A549 (cell line): ENCODE measurements at regions not wholly inside any gene's neighbourhood (a gene's known extent, or its start where the extent isn't known, plus 50 kb on each side); places are given as distances from the start of the nearest gene placed in this dataset.

Experiments used
- ATAC-seq, 2 experiments: fragments of 200-7000 bp in 1 of 2; fragments of >200 bp in 1 of 2; cut with Nextera tagmentation in 1 of 2; cut with Tn5 transposase in 1 of 2; 3 replicates each; pipeline versions ENCODE4 v1.8.0 to v1.9.1; 2018 to 2020; ENCODE audit warnings: mild to moderate bottlenecking in 1 of 2, moderate library complexity in 1 of 2
- CTCF ChIA-PET: fragments of 300-600 bp; sonication (Branson Sonifier 250); formaldehyde crosslinking; extraction: SDS; loops from one replicate; lab custom pipeline; 2021; ENCODE audit warnings: antibody characterized with exemption, inconsistent platforms; lab: Yijun Ruan, JAX
- POLR2A ChIA-PET: fragments of 350-600 bp; formaldehyde crosslinking; extraction: SDS; loops from one replicate; lab custom pipeline; 2021; ENCODE audit warnings: antibody characterized with exemption, inconsistent platforms; lab: Yijun Ruan, JAX
- DNase-seq, 2 experiments: peaks; one replicate each; pipeline versions ENCODE4 v3.0.0 to v3.0.0-alpha.2; 2011 to 2016; ENCODE audit warnings: low read depth in 1 of 2, low spot score in 1 of 2
- FAIRE-seq: peaks from 2 replicates; lab custom pipeline; 2011; peaks lifted over from hg19 to GRCh38; lab: Jason Lieb, UNC
- H3K27ac ChIP-seq, 2 experiments: fragments of >200 bp; sonication (Bioruptor Twin); formaldehyde crosslinking; 3 replicates each; pipeline ENCODE4 v1.5.1; 2016 to 2017
- H3K4me1 ChIP-seq: fragments of >200 bp; sonication (Bioruptor Twin); formaldehyde crosslinking; 3 replicates; pipeline ENCODE4 v1.6.1; 2016
- H3K4me2 ChIP-seq: fragments of >200 bp; sonication (Bioruptor Twin); formaldehyde crosslinking; 3 replicates; pipeline ENCODE4 v1.6.1; 2016
- H3K4me3 ChIP-seq: fragments of >200 bp; sonication (Bioruptor Twin); formaldehyde crosslinking; 3 replicates; pipeline ENCODE4 v1.5.1; 2016
- H3K9me3 ChIP-seq: fragments of >200 bp; sonication (Bioruptor Twin); formaldehyde crosslinking; 3 replicates; pipeline ENCODE4 v1.6.1; 2016
- BHLHE40 ChIP-seq: IDR thresholded peaks from 2 replicates; pipeline ENCODE4 v1.6.1; 2012; ENCODE audit warnings: low read depth, low read length, inconsistent platforms
- CBX2 ChIP-seq: fragments of 200-600 bp; sonication (generic); IDR thresholded peaks from 2 replicates; pipeline ENCODE4 v1.6.1; 2016; ENCODE audit warnings: low read depth, mild to moderate bottlenecking, borderline replicate concordance
- EHMT2 ChIP-seq: fragments of 200-600 bp; sonication (generic); IDR thresholded peaks from 2 replicates; pipeline ENCODE4 v1.6.1; 2016; ENCODE audit warnings: antibody characterized with exemption, low read depth, mild to moderate bottlenecking, moderate library complexity
- EP300 ChIP-seq, 2 experiments: fragments of >200 bp; sonication (Bioruptor Twin); formaldehyde crosslinking; IDR thresholded peaks; 2 replicates in 1 of 2; 3 replicates in 1 of 2; pipeline ENCODE4 v1.6.1; 2016 to 2017
- ESRRA ChIP-seq: fragments of 150-350 bp; IDR thresholded peaks from 2 replicates; pipeline ENCODE4 v1.6.1; 2014; ENCODE audit warnings: mild to moderate bottlenecking, low read length, borderline replicate concordance
- FOSB ChIP-seq: fragments of 250-450 bp; sonication (Bioruptor Pico); IDR thresholded peaks from 2 replicates; pipeline ENCODE4 v1.5.0; 2020; ENCODE audit warnings: mild to moderate bottlenecking, moderate library complexity
- GATA3 ChIP-seq: IDR thresholded peaks from 2 replicates; pipeline ENCODE4 v1.6.1; 2012; ENCODE audit warnings: borderline replicate concordance
- HES2 ChIP-seq: fragments of >200 bp; sonication (Bioruptor Twin); formaldehyde crosslinking; IDR thresholded peaks from 2 replicates; pipeline ENCODE4 v1.6.1; 2016
- HOXB13 ChIP-seq: fragments of 250-450 bp; sonication (Bioruptor Pico); IDR thresholded peaks from 2 replicates; pipeline ENCODE4 v1.5.0; 2020; ENCODE audit warnings: low read depth, mild to moderate bottlenecking, moderate library complexity
- KDM1A ChIP-seq: fragments of 200-600 bp; sonication (generic); IDR thresholded peaks from 2 replicates; pipeline ENCODE4 v1.6.1; 2016; ENCODE audit warnings: low read depth, mild to moderate bottlenecking
- MAFK ChIP-seq: fragments of 450-650 bp; IDR thresholded peaks from 2 replicates; pipeline ENCODE4 v1.6.1; 2014; ENCODE audit not compliant: partially characterized antibody
- MAZ ChIP-seq: fragments of 150-350 bp; IDR thresholded peaks from 2 replicates; pipeline ENCODE4 v1.6.1; 2014; ENCODE audit warnings: antibody characterized with exemption, low read depth, low read length, borderline replicate concordance
- PBX3 ChIP-seq: IDR thresholded peaks from 2 replicates; pipeline ENCODE4 v1.6.1; 2012
- POLR2A ChIP-seq: IDR thresholded peaks from 2 replicates; pipeline ENCODE4 v1.6.1; 2012; ENCODE audit warnings: mild to moderate bottlenecking, low read length
- TFCP2L1 ChIP-seq: fragments of 250-450 bp; sonication (Bioruptor Pico); IDR thresholded peaks from 2 replicates; pipeline ENCODE4 v1.5.0; 2021; ENCODE audit warnings: mild to moderate bottlenecking
- USF2 ChIP-seq: fragments of 450-650 bp; IDR thresholded peaks from 2 replicates; pipeline ENCODE4 v1.6.1; 2014; ENCODE audit warnings: antibody characterized with exemption
- ZNF302 ChIP-seq: fragments of 250-450 bp; sonication (Bioruptor Pico); IDR thresholded peaks from 2 replicates; pipeline ENCODE4 v1.9.0; 2021; ENCODE audit warnings: inconsistent platforms, mild to moderate bottlenecking, moderate library complexity
- ZSCAN20 ChIP-seq: fragments of 250-450 bp; sonication (Bioruptor Pico); IDR thresholded peaks from 2 replicates; pipeline ENCODE4 v1.8.0; 2022; ENCODE audit warnings: mild to moderate bottlenecking, moderate library complexity
- WGBS: methylation state at CpG from one replicate; pipeline ENCODE4 v1.1.6; 2017; ENCODE audit errors: missing lambda C conversion rate; 5-methylcytosine and 5-hydroxymethylcytosine counted together

- TF ChIP-seq PBX3 = no peak
- TF ChIP-seq ZNF302 (CRISPR knock-in tag) = no peak
- TF ChIP-seq ZSCAN20 (CRISPR knock-in tag) = no peak
- no peak for TF ChIP-seq CBX2
- TF ChIP-seq, all 56 proteins: peak for 0
- WGBS = 61% methylated on average over 9 of the region's 9 CpGs
- POLR2A ChIA-PET = no interaction called here
- no peak for ATAC-seq
- H3K4me3 ChIP-seq = no peak overlapping the region
- no peak overlapping the region for H3K4me2 ChIP-seq
- no peak for FAIRE-seq
- CTCF ChIA-PET = no interaction called here
- no peak overlapping the region for H3K27ac ChIP-seq
- DNase-seq = no peak
- peaks cover 4% of the 10 kb centered on the region; the same call in 1 of the 3 replicates for H3K9me3 ChIP-seq
- H3K4me1 ChIP-seq = no peaks in the 10 kb centered on the region
Measured at GRCh38 chr5:29885595-29885994, 1307.9 kb upstream of the CDH6 start.

- DNase-seq (no peak), FAIRE-seq (no peak)
- POLR2A ChIA-PET = no interaction called here
- Histone ChIP-seq H3K27ac (no peak overlapping the region), H3K9me3 (peaks cover 4% of the 10 kb centered on the region; the same call in 1 of the 3 replicates), H3K4me3 (no peak overlapping the region)
- TF ChIP-seq MAFK = peak; percentile 83
- TF ChIP-seq EHMT2 = no peak
- TF ChIP-seq, all 56 proteins: peak for 1
- H3K4me1 ChIP-seq = no peaks in the 10 kb centered on the region
- H3K4me2 ChIP-seq = no peak overlapping the region
- no peak for ATAC-seq
- WGBS = 65% methylated on average over 8 of the region's 8 CpGs
- CTCF ChIA-PET = no interaction called here
Measured at GRCh38 chr5:29882036-29882435, 1311.5 kb upstream of the CDH6 start.

- POLR2A ChIA-PET = no interaction called here
- no peak for DNase-seq
- Histone ChIP-seq H3K4me1 (no peaks in the 10 kb centered on the region), H3K9me3 (peaks cover 4% of the 10 kb centered on the region; the same call in 1 of the 3 replicates), H3K4me2 (no peak overlapping the region), H3K4me3 (no peak overlapping the region), H3K27ac (no peak overlapping the region)
- TF ChIP-seq ESRRA = no peak
- ATAC-seq = no peak
- CTCF ChIA-PET = no interaction called here
- FAIRE-seq = no peak
- 35% methylated on average over 6 of the region's 6 CpGs for WGBS
Measured at GRCh38 chr5:29879401-29879800, 1314.1 kb upstream of the CDH6 start.

GRCh38 chr5:29878599-29878998, 1314.9 kb upstream of the CDH6 start:
- FAIRE-seq = no peak
- CTCF ChIA-PET = no interaction called here
- no peak overlapping the region for H3K27ac ChIP-seq
- TF ChIP-seq HES2 = no peak
- TF ChIP-seq MAFK = peak; percentile 17
- H3K4me1 ChIP-seq = no peaks in the 10 kb centered on the region
- POLR2A ChIA-PET = no interaction called here
- DNase-seq = no peak
- no peak overlapping the region for H3K4me2 ChIP-seq
- no peak for ATAC-seq
- 80% methylated on average over 2 of the region's 2 CpGs for WGBS
- H3K4me3 ChIP-seq = no peak overlapping the region
- H3K9me3 ChIP-seq = peaks cover 1% of the 10 kb centered on the region; the same call in 1 of the 3 replicates

GRCh38 chr5:29867155-29867554, 1326.3 kb upstream of the CDH6 start:
- TF ChIP-seq TFCP2L1 = no peak
- TF ChIP-seq POLR2A = no peak
- TF ChIP-seq MAZ = no peak
- no peak for TF ChIP-seq USF2
- no peak for TF ChIP-seq FOSB (CRISPR knock-in tag)
- TF ChIP-seq GATA3 = no peak
- no peak for TF ChIP-seq HOXB13
- no peak for TF ChIP-seq BHLHE40
- no peak for TF ChIP-seq EP300 (IDR thresholded peaks at IDR 0.05)
- TF ChIP-seq KDM1A = no peak
- H3K4me1 ChIP-seq = no peaks in the 10 kb centered on the region
- no peak overlapping the region for H3K27ac ChIP-seq
- H3K9me3 ChIP-seq = no peaks in the 10 kb centered on the region
- DNase-seq (no peak), ATAC-seq (no peak), FAIRE-seq (no peak)
- no peak overlapping the region for H3K4me2 ChIP-seq
- no peak overlapping the region for H3K4me3 ChIP-seq
- WGBS = 43% methylated on average over 2 of the region's 2 CpGs
- ChIA-PET CTCF (no interaction called here), POLR2A (no interaction called here)
